ENCODE measurements at regions not wholly inside any gene's neighbourhood (a gene's known extent, or its start where the extent isn't known, plus 50 kb on each side); places are given as distances from the start of the nearest gene placed in this dataset.

DNA sequence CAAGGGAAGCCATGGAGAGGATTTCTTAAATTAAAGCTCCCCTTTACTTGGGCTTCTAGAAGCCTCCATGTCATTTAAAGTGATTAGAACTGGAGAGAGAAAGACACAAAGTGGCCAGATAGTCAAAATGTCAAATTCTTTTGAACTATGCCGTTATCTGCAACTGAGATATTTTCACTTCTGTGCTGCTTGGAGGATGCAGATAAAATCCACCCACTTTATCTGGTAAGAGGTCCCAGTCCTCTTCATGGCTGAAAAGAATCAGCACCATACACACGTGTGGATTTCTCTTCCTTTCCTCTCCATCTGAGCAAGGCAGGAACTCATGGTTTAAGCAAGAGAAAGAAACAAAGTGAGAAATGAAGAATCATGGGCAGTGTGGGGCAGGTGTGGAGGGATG lies 276.9 kb upstream of the RUNX1 start:
- Mint-ChIP-seq H3K27me3 (ENCODE audit: low read depth in 2 of 2) (peaks cover 11 to 14% of the 10 kb centered on the region in 2 donors), H3K9me3 (no peaks in the 10 kb centered on the region), H3K4me1 (no peaks in the 10 kb centered on the region), H3K36me3 (no peaks in the 10 kb centered on the region), H3K4me3 (no peak overlapping the region), H3K27ac (no peak overlapping the region)
- intact Hi-C loops (cut with micrococcal nuclease): no loop called here
- Histone ChIP-seq H3K27me3 (ENCODE audit: control insufficient read depth, insufficient read depth, low read length) (no peaks in the 10 kb centered on the region), H3K4me3 (ENCODE audit: low read length) (no peak overlapping the region), H3K36me3 (ENCODE audit: control insufficient read depth, insufficient read depth, low read length) (no peaks in the 10 kb centered on the region), H3K9me3 (ENCODE audit: control insufficient read depth, insufficient read depth, low read length) (no peaks in the 10 kb centered on the region), H3K4me1 (ENCODE audit: control insufficient read depth, insufficient read depth, low read length) (no peaks in the 10 kb centered on the region), H3K27ac (ENCODE audit: low read length) (no peak overlapping the region)
- DNase-seq: no peak
- TF ChIP-seq CTCF (IDR thresholded peaks at IDR 0.05): no peak
- WGBS (ENCODE audit: insufficient coverage): 50% methylated on average over 2 of the region's 2 CpGs
- ATAC-seq: no peak

DNA sequence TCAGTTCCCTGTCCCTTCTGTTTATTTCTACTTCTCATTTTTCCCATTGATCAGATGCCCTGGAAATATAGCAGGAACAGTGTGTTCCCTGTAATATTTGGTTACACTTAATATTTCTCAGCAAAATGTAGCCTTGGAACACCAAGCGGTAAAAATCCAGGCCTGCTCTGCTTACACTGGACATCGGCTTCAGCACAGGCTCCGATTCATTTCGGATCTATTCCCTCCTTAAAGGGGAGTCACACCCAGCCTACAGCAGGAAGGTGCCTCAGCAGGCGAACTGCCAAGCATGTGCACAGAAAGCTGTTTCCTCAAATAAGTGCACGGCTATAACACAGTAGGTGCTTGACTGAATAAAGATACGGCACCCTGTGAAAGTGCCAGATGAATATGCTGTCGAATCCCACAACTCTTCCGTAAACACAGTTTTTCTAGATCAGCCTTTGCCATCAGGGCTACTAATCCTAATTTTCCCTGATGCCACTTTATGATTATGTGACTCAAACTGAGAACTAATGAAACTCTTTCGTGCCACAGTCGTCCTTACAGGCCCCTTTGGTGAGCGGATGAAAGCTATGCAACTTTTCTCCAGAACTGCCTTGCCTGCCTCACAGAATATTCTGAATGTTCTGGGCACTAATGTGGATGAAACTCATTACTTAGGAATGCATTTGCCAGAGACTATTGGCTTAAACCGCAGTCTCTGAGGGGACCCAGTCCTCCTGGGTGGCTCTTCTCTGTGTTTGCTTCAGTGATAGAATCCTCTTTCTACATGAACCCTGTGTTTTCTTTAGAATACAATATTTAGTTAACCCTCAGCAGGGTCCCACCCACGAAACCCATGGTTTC lies 275.5 kb upstream of the RUNX1 start:
- Histone ChIP-seq H3K27me3 (ENCODE audit: control insufficient read depth, insufficient read depth, low read length) (no peaks in the 10 kb centered on the region), H3K9me3 (ENCODE audit: control insufficient read depth, insufficient read depth, low read length) (no peaks in the 10 kb centered on the region), H3K27ac (ENCODE audit: low read length) (no peak overlapping the region), H3K36me3 (ENCODE audit: control insufficient read depth, insufficient read depth, low read length) (no peaks in the 10 kb centered on the region), H3K4me3 (ENCODE audit: low read length) (no peak overlapping the region), H3K4me1 (ENCODE audit: control insufficient read depth, insufficient read depth, low read length) (no peaks in the 10 kb centered on the region)
- Mint-ChIP-seq H3K36me3 (no peaks in the 10 kb centered on the region), H3K4me3 (no peak overlapping the region), H3K9me3 (no peaks in the 10 kb centered on the region), H3K4me1 (no peaks in the 10 kb centered on the region), H3K27ac (no peak overlapping the region), H3K27me3 (ENCODE audit: low read depth in 2 of 2) (peaks cover 11 to 19% of the 10 kb centered on the region in 2 donors)
- intact Hi-C loops (cut with micrococcal nuclease): no loop called here
- 89% methylated on average over 14 of the region's 14 CpGs for WGBS (ENCODE audit: insufficient coverage)
- ATAC-seq: no peak
- DNase-seq: no peak
- TF ChIP-seq CTCF (IDR thresholded peaks at IDR 0.05): no peak

- no peaks in the 10 kb centered on the region for H3K4me1 ChIP-seq (ENCODE audit: control insufficient read depth, insufficient read depth, low read length)
- H3K4me3 ChIP-seq (ENCODE audit: low read length): no peak overlapping the region
- H3K36me3 ChIP-seq (ENCODE audit: control insufficient read depth, insufficient read depth, low read length): no peaks in the 10 kb centered on the region
- no peak for DNase-seq
- Mint-ChIP-seq H3K4me1 (no peaks in the 10 kb centered on the region), H3K36me3 (no peaks in the 10 kb centered on the region), H3K4me3 (no peak overlapping the region), H3K27ac (no peak overlapping the region), H3K9me3 (no peaks in the 10 kb centered on the region), H3K27me3 (ENCODE audit: low read depth in 2 of 2) (peaks cover 11 to 19% of the 10 kb centered on the region in 2 donors)
- ATAC-seq: no peak
- WGBS (ENCODE audit: insufficient coverage): 85% methylated on average over 9 of the region's 9 CpGs
- H3K27ac ChIP-seq (ENCODE audit: low read length): no peak overlapping the region
- intact Hi-C loops (cut with micrococcal nuclease): no loop called here
- no peaks in the 10 kb centered on the region for H3K9me3 ChIP-seq (ENCODE audit: control insufficient read depth, insufficient read depth, low read length)
- TF ChIP-seq CTCF (IDR thresholded peaks at IDR 0.05): no peak
- H3K27me3 ChIP-seq (ENCODE audit: control insufficient read depth, insufficient read depth, low read length): no peaks in the 10 kb centered on the region
Observed at GRCh38 chr21:35323947-35324346, 274.8 kb upstream of the RUNX1 start.

Measured in natural killer cell (primary cell).